Fibroblast of villous mesenchyme (primary cell): ENCODE measurements at regions not wholly inside any gene's neighbourhood (a gene's known extent, or its start where the extent isn't known, plus 50 kb on each side); places are given as distances from the start of the nearest gene placed in this dataset.

Source experiments
- DNase-seq: peaks from one replicate; pipeline ENCODE4 v3.0.0-alpha.2; 2010; ENCODE audit warnings: low read depth
- H3K4me3 ChIP-seq: 2 replicates; pipeline ENCODE4 v1.5.1; 2011; ENCODE audit warnings: low read depth, mild to moderate bottlenecking, low read length
- CTCF ChIP-seq: IDR thresholded peaks from 2 replicates; pipeline ENCODE4 v1.5.1; 2012; ENCODE audit warnings: low read depth, mild to moderate bottlenecking, low read length; ENCODE audit not compliant: insufficient read depth

GRCh38 chr15:58324533-58324932 is 107.3 kb upstream of the LIPC start:
- H3K4me3 ChIP-seq: no peak overlapping the region
- TF ChIP-seq CTCF: no peak
- DNase-seq: no peak

GRCh38 chr15:58327958-58328357 is 103.8 kb upstream of the LIPC start:
- H3K4me3 ChIP-seq: no peak overlapping the region
- TF ChIP-seq CTCF: no peak
- DNase-seq: no peak

- H3K4me3 ChIP-seq: no peak overlapping the region
- no peak for TF ChIP-seq CTCF
- no peak for DNase-seq
Observed at GRCh38 chr15:58329211-58329610, 102.6 kb upstream of the LIPC start.

- H3K4me3 ChIP-seq: peak overlapping the region; percentile 3
- TF ChIP-seq CTCF: no peak
- peak; percentile 71 for DNase-seq
Observed at GRCh38 chr15:58329781-58330671, 101.8 kb upstream of the LIPC start.

GRCh38 chr15:58330741-58331559 is 100.8 kb upstream of the LIPC start:
- DNase-seq: peak; percentile 40
- peak overlapping the region; percentile 4 for H3K4me3 ChIP-seq
- TF ChIP-seq CTCF: no peak

GRCh38 chr15:58331560-58331912 is 100.3 kb upstream of the LIPC start:
- peak; percentile 88 for DNase-seq
- no peak for TF ChIP-seq CTCF
- no peak overlapping the region for H3K4me3 ChIP-seq
